ENCODE measurements at regions not wholly inside any gene's neighbourhood (a gene's known extent, or its start where the extent isn't known, plus 50 kb on each side); places are given as distances from the start of the nearest gene placed in this dataset.
"Not testable (repeated sequence)": the region's sequence is repeated elsewhere in the genome, so short reads cannot be mapped to it uniquely, and the experiment has no call there.

DNA sequence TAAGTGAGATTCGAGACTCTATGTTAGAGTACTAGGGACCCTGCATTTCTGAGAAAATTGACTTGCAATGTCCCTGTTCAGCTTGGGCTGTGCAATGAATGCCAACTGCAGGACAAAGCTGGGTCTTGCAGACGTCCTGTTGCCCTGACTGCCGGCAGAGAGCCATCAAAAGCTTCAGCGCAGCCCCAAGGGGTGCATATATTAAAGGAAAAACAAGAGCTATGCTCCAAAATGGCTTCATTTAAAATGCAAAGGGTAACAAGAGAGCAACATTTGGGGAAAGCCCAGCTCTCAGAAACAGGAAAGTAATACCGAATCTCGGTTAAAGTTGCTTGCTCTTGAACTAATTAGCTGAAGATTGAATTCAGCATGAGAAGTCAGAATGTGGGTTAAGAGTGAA is 110.9 kb upstream of the PNPT1 start:
- Histone ChIP-seq H3K27me3 (ENCODE audit: insufficient read depth, poor library complexity, severe bottlenecking) (no peaks in the 10 kb centered on the region), H3K9me3 (ENCODE audit: severe bottlenecking) (no peaks in the 10 kb centered on the region), H3K4me3 (ENCODE audit: severe bottlenecking) (no peak overlapping the region), H3K36me3 (ENCODE audit: low read depth) (no peaks in the 10 kb centered on the region), H3K4me1 (ENCODE audit: insufficient read depth, poor library complexity, severe bottlenecking) (no peaks in the 10 kb centered on the region), H3K27ac (ENCODE audit: poor library complexity, severe bottlenecking) (no peak overlapping the region)
- DNase-seq (ENCODE audit: low spot score) (no peak), ATAC-seq (ENCODE audit: low read depth) (no peak)
- TF ChIP-seq, protein P1, sequence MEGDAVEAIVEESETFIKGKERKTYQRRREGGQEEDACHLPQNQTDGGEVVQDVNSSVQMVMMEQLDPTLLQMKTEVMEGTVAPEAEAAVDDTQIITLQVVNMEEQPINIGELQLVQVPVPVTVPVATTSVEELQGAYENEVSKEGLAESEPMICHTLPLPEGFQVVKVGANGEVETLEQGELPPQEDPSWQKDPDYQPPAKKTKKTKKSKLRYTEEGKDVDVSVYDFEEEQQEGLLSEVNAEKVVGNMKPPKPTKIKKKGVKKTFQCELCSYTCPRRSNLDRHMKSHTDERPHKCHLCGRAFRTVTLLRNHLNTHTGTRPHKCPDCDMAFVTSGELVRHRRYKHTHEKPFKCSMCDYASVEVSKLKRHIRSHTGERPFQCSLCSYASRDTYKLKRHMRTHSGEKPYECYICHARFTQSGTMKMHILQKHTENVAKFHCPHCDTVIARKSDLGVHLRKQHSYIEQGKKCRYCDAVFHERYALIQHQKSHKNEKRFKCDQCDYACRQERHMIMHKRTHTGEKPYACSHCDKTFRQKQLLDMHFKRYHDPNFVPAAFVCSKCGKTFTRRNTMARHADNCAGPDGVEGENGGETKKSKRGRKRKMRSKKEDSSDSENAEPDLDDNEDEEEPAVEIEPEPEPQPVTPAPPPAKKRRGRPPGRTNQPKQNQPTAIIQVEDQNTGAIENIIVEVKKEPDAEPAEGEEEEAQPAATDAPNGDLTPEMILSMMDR (IDR thresholded peaks at IDR 0.05; ENCODE audit: poor library complexity, severe bottlenecking): no peak

GRCh38 chr2:55802067-55802466 is 108.4 kb upstream of the PNPT1 start:
- DNase-seq (ENCODE audit: low spot score): no peak
- no peaks in the 10 kb centered on the region for H3K27me3 ChIP-seq (ENCODE audit: insufficient read depth, poor library complexity, severe bottlenecking)
- TF ChIP-seq, protein P1 (IDR thresholded peaks at IDR 0.05; ENCODE audit: poor library complexity, severe bottlenecking): no peak
- no peak for ATAC-seq (ENCODE audit: low read depth)
- H3K27ac ChIP-seq (ENCODE audit: poor library complexity, severe bottlenecking): no peak overlapping the region
- no peaks in the 10 kb centered on the region for H3K4me1 ChIP-seq (ENCODE audit: insufficient read depth, poor library complexity, severe bottlenecking)
- H3K9me3 ChIP-seq (ENCODE audit: severe bottlenecking): no peaks in the 10 kb centered on the region
- no peak overlapping the region for H3K4me3 ChIP-seq (ENCODE audit: severe bottlenecking)
- no peaks in the 10 kb centered on the region for H3K36me3 ChIP-seq (ENCODE audit: low read depth)

DNA sequence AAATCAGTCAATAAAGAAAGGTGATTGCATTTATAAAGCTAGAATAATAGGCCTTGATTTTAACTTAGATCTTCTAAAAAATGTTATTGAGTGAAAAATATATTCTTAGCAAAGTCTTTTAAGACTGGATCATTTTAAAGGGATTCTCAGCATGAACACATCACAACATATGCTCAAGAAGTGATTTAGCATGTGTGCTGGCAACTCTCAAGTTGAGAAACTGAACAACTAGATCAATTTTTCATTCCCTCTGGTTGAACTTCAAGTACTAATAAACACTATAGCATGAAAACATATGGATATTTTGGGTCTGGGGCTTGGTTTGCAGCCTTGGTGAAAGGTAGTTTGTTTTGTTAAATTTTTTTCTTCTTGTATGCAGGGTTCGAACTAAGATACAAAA is 107.8 kb upstream of the PNPT1 start:
- Histone ChIP-seq H3K4me3 (ENCODE audit: severe bottlenecking) (no peak overlapping the region), H3K4me1 (ENCODE audit: insufficient read depth, poor library complexity, severe bottlenecking) (no peaks in the 10 kb centered on the region), H3K9me3 (ENCODE audit: severe bottlenecking) (no peaks in the 10 kb centered on the region), H3K36me3 (ENCODE audit: low read depth) (no peaks in the 10 kb centered on the region), H3K27ac (ENCODE audit: poor library complexity, severe bottlenecking) (no peak overlapping the region), H3K27me3 (ENCODE audit: insufficient read depth, poor library complexity, severe bottlenecking) (no peaks in the 10 kb centered on the region)
- DNase-seq (ENCODE audit: low spot score) (no peak), ATAC-seq (ENCODE audit: low read depth) (no peak)
- TF ChIP-seq, protein P1 (IDR thresholded peaks at IDR 0.05; ENCODE audit: poor library complexity, severe bottlenecking): no peak

GRCh38 chr2:55799624-55800023 is 106.0 kb upstream of the PNPT1 start:
- H3K27ac ChIP-seq (ENCODE audit: poor library complexity, severe bottlenecking); H3K36me3 ChIP-seq (ENCODE audit: low read depth); DNase-seq (ENCODE audit: low spot score); H3K4me3 ChIP-seq (ENCODE audit: severe bottlenecking); H3K27me3 ChIP-seq (ENCODE audit: insufficient read depth, poor library complexity, severe bottlenecking); H3K4me1 ChIP-seq (ENCODE audit: insufficient read depth, poor library complexity, severe bottlenecking); H3K9me3 ChIP-seq (ENCODE audit: severe bottlenecking); ATAC-seq (ENCODE audit: low read depth): not testable (repeated sequence)

- Histone ChIP-seq H3K9me3 (ENCODE audit: severe bottlenecking) (no peaks in the 10 kb centered on the region), H3K36me3 (ENCODE audit: low read depth) (no peaks in the 10 kb centered on the region; the same call in 1 of the 2 replicates), H3K27me3 (ENCODE audit: insufficient read depth, poor library complexity, severe bottlenecking) (no peaks in the 10 kb centered on the region), H3K4me1 (ENCODE audit: insufficient read depth, poor library complexity, severe bottlenecking) (no peaks in the 10 kb centered on the region), H3K4me3 (ENCODE audit: severe bottlenecking) (no peak overlapping the region), H3K27ac (ENCODE audit: poor library complexity, severe bottlenecking) (no peak overlapping the region)
- TF ChIP-seq, protein P1 (IDR thresholded peaks at IDR 0.05; ENCODE audit: poor library complexity, severe bottlenecking): no peak
- DNase-seq (ENCODE audit: low spot score) (no peak), ATAC-seq (ENCODE audit: low read depth) (no peak)
Observed at GRCh38 chr2:55796121-55796520, 102.5 kb upstream of the PNPT1 start.

DNA sequence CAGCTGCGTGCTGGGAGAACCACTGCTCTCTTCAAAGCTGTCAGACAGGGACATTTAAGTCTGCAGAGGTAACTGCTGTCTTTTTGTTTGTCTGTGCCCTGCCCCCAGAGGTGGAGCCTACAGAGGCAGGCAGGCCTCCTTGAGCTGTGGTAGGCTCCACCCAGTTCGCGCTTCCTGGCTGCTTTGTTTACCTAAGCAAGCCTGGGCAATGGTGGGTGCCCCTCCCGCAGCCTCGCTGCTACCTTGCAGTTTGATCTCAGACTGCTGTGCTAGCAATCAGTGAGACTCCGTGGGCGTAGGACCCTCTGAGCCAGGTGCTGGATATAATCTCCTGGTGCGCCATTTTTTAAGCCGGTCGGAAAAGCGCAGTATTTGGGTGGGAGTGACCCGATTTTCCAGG is 100.0 kb upstream of the PNPT1 start:
- H3K27ac ChIP-seq (ENCODE audit: poor library complexity, severe bottlenecking): not testable (repeated sequence)

More for the DNA sequence above, 100.0 kb upstream of the PNPT1 start:
- not testable (repeated sequence) for ATAC-seq (ENCODE audit: low read depth); H3K27me3 ChIP-seq (ENCODE audit: insufficient read depth, poor library complexity, severe bottlenecking); DNase-seq (ENCODE audit: low spot score); H3K4me1 ChIP-seq (ENCODE audit: insufficient read depth, poor library complexity, severe bottlenecking); H3K36me3 ChIP-seq (ENCODE audit: low read depth); H3K9me3 ChIP-seq (ENCODE audit: severe bottlenecking); H3K4me3 ChIP-seq (ENCODE audit: severe bottlenecking)

Data from RWPE2 (cell line).